ENCODE measurements at regions not wholly inside any gene's neighbourhood (a gene's known extent, or its start where the extent isn't known, plus 50 kb on each side); places are given as distances from the start of the nearest gene placed in this dataset.

- TF ChIP-seq EP300 (IDR thresholded peaks at IDR 0.05) (no peak), CTCF (IDR thresholded peaks at IDR 0.05) (no peak), POLR2A (IDR thresholded peaks at IDR 0.05) (no peak)
Measured at GRCh38 chr4:66972087-66972486, 573.2 kb downstream of the CENPC start.

Measured in ovary (tissue), 3 donors.